Esophagus squamous epithelium (tissue), 4 donors: ENCODE measurements at regions not wholly inside any gene's neighbourhood (a gene's known extent, or its start where the extent isn't known, plus 50 kb on each side); places are given as distances from the start of the nearest gene placed in this dataset.

Source experiments
- CTCF ChIP-seq, 6 experiments: fragments of 450-650 bp in 4 of 6; fragments of 200-600 bp in 2 of 6; sonication (generic) in 2 of 6; IDR thresholded peaks; one replicate each; pipeline ENCODE4 v1.5.1; 2016 to 2019; ENCODE audit warnings: antibody characterized with exemption in 6 of 6, mild to moderate bottlenecking in 4 of 6, moderate library complexity in 4 of 6
- POLR2A ChIP-seq, 4 donors: fragments of 450-650 bp; IDR thresholded peaks; one replicate each; pipeline ENCODE4 v1.6.1; 2017; ENCODE audit warnings: antibody characterized with exemption in 4 of 4, mild to moderate bottlenecking in 4 of 4, moderate library complexity in 3 of 4

- no peak for TF ChIP-seq CTCF (IDR thresholded peaks at IDR 0.05)
- no peak for TF ChIP-seq POLR2A (IDR thresholded peaks at IDR 0.05)
Observed at GRCh38 chr4:35986537-35986936, 257.8 kb downstream of the ARAP2 start.
